ENCODE measurements at regions not wholly inside any gene's neighbourhood (a gene's known extent, or its start where the extent isn't known, plus 50 kb on each side); places are given as distances from the start of the nearest gene placed in this dataset.

DNA sequence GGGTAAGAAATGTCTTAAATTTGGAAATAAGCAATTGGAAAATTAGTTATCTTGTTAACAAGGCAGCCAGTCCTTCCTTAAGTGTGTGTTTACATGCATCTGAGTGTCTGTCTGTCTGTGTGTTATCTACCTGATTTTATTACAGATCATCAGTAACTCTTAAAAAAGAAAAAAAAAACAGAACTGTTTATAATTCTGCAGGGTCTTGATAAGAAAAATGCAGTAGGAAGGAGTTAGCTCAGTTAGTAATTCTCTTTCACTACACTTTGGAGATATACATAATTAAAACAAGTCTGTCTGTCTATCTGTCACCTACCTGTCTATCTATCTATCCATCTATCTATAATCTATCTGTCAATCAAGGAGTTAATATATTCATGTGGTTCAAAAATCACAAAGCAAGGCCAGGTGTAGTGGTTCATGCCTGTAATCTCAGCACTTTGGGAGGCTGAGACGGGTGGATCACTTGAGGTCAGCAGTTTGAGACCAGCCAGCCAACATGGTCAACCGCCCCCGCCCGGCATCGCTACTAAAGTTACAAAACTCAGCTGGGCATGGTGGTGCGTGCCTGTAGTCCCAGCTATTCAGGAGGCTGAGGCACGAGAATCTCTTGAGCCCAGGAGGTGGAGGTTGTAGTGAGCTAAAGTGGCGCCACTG lies 135.5 kb upstream of the SGO1 start:
- no peaks in the 10 kb centered on the region for H3K36me3 Mint-ChIP-seq
- no peak overlapping the region for H3K27ac Mint-ChIP-seq
- CTCF ChIA-PET, result no interaction called here
- TF ChIP-seq RORB (CRISPR knock-in tag; IDR thresholded peaks at IDR 0.05) (no peak), ZNF263 (CRISPR knock-in tag; IDR thresholded peaks at IDR 0.05; ENCODE audit: low read depth) (no peak)
- DNase-seq (ENCODE audit: low spot score), result no peak
- H3K4me1 Mint-ChIP-seq, result no peaks in the 10 kb centered on the region
- ATAC-seq, result no peak
- H3K27me3 Mint-ChIP-seq (ENCODE audit: low read depth), result no peaks in the 10 kb centered on the region
- H3K4me3 Mint-ChIP-seq, result no peak overlapping the region
- POLR2A ChIA-PET, result no interaction called here
- H3K9me3 Mint-ChIP-seq, result no peaks in the 10 kb centered on the region; the same call in 1 of the 2 replicates

DNA sequence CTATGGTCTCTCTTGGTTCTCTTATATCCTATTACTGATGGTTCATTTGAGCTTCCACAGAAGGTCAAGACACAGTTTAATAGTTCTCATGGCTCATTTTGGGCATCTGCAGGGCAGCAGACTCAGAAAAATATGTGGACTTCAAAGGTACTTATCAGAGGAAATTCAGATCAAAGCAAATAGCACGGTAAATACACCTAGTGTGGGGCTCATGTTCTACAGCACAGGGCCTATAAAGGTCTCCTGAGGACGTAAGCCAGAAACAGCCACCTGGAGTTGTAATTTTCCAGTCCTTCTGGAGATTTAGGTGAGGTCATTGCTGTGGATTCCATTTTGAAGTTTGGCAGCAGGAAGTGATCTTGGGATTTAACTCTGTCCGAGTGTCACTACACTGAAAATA lies 134.5 kb upstream of the SGO1 start:
- TF ChIP-seq PRRX2 (CRISPR knock-in tag; IDR thresholded peaks at IDR 0.05) (no peak), GABPB1 (CRISPR knock-in tag; IDR thresholded peaks at IDR 0.05) (peak; percentile 29; the same call in 1 of the 2 replicates)
- ChIA-PET POLR2A (no interaction called here), CTCF (interaction anchor here (1.7 kb wide), 1 partner anchor 94 kb away, joined by 4 read pairs; no protein-coding TSS in a partner anchor)
- no peaks in the 10 kb centered on the region for H3K4me1 Mint-ChIP-seq
- H3K27me3 Mint-ChIP-seq (ENCODE audit: low read depth), result no peaks in the 10 kb centered on the region
- DNase-seq (ENCODE audit: low spot score), result no peak
- no peak overlapping the region for H3K4me3 Mint-ChIP-seq
- H3K36me3 Mint-ChIP-seq, result no peaks in the 10 kb centered on the region
- H3K27ac Mint-ChIP-seq, result no peak overlapping the region
- H3K9me3 Mint-ChIP-seq, result no peaks in the 10 kb centered on the region; the same call in 1 of the 2 replicates
- no peak for ATAC-seq

DNA sequence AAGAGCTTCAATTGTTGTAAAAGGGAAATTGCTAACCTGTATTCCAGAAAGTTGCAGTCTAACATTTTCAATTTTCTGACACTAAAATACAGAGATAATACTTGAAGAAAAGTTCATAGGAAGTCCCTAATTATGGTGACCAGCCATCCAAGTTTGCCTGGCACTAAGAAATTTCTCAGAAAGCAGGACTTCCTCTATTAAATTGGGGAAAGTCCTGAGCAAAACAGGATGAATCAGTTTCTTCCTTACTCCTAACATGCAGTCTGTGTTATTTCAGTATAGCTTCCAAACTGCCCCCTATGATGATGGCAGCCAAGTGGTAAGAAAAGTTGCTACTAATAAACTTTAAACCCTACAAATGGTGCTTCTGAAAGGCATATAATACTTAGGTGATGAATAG lies 133.5 kb upstream of the SGO1 start:
- Mint-ChIP-seq H3K4me1 (no peaks in the 10 kb centered on the region), H3K36me3 (no peaks in the 10 kb centered on the region), H3K27ac (no peak overlapping the region), H3K9me3 (peaks cover 2% of the 10 kb centered on the region), H3K4me3 (no peak overlapping the region), H3K27me3 (ENCODE audit: low read depth) (no peaks in the 10 kb centered on the region)
- no peak for ATAC-seq
- POLR2A ChIA-PET, result no interaction called here
- CTCF ChIA-PET, result interaction anchor here (1.7 kb wide), 1 partner anchor 93 kb away, joined by 4 read pairs; no protein-coding TSS in a partner anchor
- TF ChIP-seq, protein P1, sequence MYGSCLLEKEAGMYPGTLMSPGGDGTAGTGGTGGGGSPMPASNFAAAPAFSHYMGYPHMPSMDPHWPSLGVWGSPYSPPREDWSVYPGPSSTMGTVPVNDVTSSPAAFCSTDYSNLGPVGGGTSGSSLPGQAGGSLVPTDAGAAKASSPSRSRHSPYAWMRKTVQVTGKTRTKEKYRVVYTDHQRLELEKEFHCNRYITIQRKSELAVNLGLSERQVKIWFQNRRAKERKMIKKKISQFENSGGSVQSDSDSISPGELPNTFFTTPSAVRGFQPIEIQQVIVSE (CRISPR knock-in tag; IDR thresholded peaks at IDR 0.05; ENCODE audit: borderline replicate concordance), result no peak
- TF ChIP-seq, protein P2, sequence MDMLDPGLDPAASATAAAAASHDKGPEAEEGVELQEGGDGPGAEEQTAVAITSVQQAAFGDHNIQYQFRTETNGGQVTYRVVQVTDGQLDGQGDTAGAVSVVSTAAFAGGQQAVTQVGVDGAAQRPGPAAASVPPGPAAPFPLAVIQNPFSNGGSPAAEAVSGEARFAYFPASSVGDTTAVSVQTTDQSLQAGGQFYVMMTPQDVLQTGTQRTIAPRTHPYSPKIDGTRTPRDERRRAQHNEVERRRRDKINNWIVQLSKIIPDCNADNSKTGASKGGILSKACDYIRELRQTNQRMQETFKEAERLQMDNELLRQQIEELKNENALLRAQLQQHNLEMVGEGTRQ (CRISPR knock-in tag; IDR thresholded peaks at IDR 0.05), result no peak
- TF ChIP-seq SOX15 (CRISPR knock-in tag; IDR thresholded peaks at IDR 0.05), result no peak
- TF ChIP-seq NFE2L1 (CRISPR knock-in tag; IDR thresholded peaks at IDR 0.05), result no peak
- TF ChIP-seq NFYB (CRISPR knock-in tag; conservative IDR thresholded peaks at IDR 0.05; ENCODE audit: low read depth), result no peak
- TF ChIP-seq, protein P3, sequence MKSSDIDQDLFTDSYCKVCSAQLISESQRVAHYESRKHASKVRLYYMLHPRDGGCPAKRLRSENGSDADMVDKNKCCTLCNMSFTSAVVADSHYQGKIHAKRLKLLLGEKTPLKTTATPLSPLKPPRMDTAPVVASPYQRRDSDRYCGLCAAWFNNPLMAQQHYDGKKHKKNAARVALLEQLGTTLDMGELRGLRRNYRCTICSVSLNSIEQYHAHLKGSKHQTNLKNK (CRISPR knock-in tag; IDR thresholded peaks at IDR 0.05), result no peak
- TF ChIP-seq ZNF138 (CRISPR knock-in tag; conservative IDR thresholded peaks at IDR 0.05), result no peak
- no peak for TF ChIP-seq GRHL2 (CRISPR knock-in tag; IDR thresholded peaks at IDR 0.05; ENCODE audit: insufficient replicate concordance, severe bottlenecking)
- no peak for TF ChIP-seq CREB1 (CRISPR knock-in tag; IDR thresholded peaks at IDR 0.05)
- TF ChIP-seq ZNF263 (CRISPR knock-in tag; IDR thresholded peaks at IDR 0.05; ENCODE audit: low read depth), result no peak
- TF ChIP-seq MYBL2 (CRISPR knock-in tag; IDR thresholded peaks at IDR 0.05), result no peak
- TF ChIP-seq MXD4 (CRISPR knock-in tag; IDR thresholded peaks at IDR 0.05; ENCODE audit: borderline replicate concordance), result no peak
- TF ChIP-seq, protein P4, sequence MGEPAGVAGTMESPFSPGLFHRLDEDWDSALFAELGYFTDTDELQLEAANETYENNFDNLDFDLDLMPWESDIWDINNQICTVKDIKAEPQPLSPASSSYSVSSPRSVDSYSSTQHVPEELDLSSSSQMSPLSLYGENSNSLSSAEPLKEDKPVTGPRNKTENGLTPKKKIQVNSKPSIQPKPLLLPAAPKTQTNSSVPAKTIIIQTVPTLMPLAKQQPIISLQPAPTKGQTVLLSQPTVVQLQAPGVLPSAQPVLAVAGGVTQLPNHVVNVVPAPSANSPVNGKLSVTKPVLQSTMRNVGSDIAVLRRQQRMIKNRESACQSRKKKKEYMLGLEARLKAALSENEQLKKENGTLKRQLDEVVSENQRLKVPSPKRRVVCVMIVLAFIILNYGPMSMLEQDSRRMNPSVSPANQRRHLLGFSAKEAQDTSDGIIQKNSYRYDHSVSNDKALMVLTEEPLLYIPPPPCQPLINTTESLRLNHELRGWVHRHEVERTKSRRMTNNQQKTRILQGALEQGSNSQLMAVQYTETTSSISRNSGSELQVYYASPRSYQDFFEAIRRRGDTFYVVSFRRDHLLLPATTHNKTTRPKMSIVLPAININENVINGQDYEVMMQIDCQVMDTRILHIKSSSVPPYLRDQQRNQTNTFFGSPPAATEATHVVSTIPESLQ (CRISPR knock-in tag; IDR thresholded peaks at IDR 0.05), result no peak
- no peak for TF ChIP-seq ZNF219 (CRISPR knock-in tag; IDR thresholded peaks at IDR 0.05; ENCODE audit: borderline replicate concordance)
- no peak for TF ChIP-seq ZNF317 (CRISPR knock-in tag; IDR thresholded peaks at IDR 0.05; ENCODE audit: borderline replicate concordance, low read depth)
- TF ChIP-seq GABPB1 (CRISPR knock-in tag; IDR thresholded peaks at IDR 0.05), result no peak
- no peak for TF ChIP-seq NR3C1 (CRISPR knock-in tag; conservative IDR thresholded peaks at IDR 0.05; ENCODE audit: low read depth)
- TF ChIP-seq, protein P5, sequence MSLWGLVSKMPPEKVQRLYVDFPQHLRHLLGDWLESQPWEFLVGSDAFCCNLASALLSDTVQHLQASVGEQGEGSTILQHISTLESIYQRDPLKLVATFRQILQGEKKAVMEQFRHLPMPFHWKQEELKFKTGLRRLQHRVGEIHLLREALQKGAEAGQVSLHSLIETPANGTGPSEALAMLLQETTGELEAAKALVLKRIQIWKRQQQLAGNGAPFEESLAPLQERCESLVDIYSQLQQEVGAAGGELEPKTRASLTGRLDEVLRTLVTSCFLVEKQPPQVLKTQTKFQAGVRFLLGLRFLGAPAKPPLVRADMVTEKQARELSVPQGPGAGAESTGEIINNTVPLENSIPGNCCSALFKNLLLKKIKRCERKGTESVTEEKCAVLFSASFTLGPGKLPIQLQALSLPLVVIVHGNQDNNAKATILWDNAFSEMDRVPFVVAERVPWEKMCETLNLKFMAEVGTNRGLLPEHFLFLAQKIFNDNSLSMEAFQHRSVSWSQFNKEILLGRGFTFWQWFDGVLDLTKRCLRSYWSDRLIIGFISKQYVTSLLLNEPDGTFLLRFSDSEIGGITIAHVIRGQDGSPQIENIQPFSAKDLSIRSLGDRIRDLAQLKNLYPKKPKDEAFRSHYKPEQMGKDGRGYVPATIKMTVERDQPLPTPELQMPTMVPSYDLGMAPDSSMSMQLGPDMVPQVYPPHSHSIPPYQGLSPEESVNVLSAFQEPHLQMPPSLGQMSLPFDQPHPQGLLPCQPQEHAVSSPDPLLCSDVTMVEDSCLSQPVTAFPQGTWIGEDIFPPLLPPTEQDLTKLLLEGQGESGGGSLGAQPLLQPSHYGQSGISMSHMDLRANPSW (CRISPR knock-in tag; conservative IDR thresholded peaks at IDR 0.05; ENCODE audit: low read depth), result no peak
- DNase-seq (ENCODE audit: low spot score), result no peak
